NCI-H1417 (cell line): ENCODE measurements at regions not wholly inside any gene's neighbourhood (a gene's known extent, or its start where the extent isn't known, plus 50 kb on each side); places are given as distances from the start of the nearest gene placed in this dataset.

ENCODE experiments used
- DNase-seq, 3 experiments: peaks; one replicate each; lab custom pipeline; 2025; lab: John Stamatoyannopoulos, UW

DNA sequence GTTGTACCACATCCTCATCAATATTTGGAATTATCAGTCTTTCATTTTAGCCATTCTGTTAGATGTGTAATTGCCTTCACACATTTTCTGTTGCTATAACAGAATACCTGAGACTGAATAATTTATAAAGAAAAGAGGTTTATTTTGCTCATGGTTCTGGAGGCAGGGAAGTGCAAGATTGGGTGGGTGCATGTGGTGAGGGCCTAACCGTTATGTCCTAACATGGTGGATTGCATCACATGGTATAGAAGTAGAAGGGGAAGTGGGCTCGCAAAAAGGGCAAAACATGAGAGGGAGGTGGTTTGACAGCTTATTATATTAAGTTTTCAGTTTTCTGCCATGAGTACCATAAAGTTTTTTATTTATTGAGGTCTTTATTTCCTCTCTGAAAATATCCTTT, 452.0 kb downstream of the ARL4A start:
- DNase-seq = no peak

DNA sequence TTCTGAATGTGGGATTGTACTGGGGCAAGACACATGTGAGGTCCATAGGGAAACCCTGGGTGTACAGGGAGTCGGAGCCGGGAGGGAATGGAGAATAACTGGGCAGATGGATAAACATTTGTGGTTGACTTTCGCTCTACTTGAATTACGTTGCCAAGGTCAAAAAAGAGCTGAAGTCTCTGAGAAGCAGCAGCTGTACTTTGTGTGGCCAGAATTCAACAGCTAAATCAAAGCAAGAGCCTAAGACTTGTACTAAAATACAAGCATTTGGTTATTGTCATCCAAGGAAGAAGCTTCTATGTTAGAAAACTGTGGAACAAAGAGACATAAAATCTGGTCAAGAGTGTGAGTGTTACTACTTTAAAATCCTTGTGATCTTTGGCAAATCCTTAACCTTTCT, 457.2 kb downstream of the ARL4A start:
- peak in 1 of 3 experiments; percentile 2 for DNase-seq

DNA sequence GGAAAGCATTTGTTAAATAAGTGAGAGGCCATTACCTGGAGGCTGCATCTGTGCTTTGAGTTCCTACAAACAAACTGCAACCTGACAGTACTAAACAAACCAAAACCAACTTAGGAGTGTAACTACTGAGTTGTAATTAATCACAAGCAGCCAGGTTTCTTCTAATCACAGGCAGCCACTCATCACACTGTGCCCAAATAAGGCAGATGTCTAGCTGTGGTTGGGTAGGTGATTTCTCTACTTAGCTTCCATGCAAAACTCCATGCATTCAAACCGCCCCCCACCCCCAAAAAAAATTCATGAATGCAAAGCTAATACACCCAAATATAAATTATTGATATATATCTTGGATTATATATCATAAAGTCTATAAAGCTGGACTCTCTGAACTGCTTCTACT, 461.1 kb downstream of the ARL4A start:
- DNase-seq = no peak

DNA sequence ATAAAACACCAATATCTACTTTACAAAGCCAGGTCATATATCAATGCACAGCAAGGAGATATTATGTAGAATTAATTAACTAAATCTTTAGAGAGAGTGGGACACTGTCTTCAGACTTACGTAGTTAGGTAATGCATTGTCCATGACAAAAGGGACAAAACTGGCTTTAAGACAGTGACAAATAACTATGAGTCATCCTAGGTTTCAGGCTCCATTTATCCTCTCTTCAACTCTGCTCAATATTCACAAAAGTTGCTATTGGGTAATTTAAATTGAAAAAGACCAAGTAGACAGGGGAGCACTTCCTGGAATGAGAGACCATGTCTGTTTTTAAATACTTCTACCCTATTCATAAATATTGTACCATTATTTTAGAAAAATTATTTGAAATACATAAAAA, 464.5 kb downstream of the ARL4A start:
- DNase-seq = no peak

DNA sequence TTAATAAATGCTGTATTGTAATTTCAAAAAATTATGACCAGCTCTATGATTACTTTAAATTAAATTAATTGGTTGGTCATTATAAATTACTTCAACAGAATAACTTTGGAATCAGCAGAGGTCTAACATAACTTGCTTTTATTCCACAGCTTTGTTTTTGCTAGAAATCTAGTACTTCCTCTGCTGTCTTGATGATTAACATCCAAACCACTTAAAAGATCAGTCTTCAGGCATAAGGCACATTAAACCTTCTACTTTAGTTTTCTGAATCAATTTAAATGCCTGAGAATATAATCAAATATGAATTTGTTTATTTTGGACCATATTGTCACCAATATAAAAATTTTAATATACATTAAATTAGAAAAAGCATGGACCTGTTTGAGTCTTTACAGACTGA, 465.3 kb downstream of the ARL4A start:
- no peak for DNase-seq

DNA sequence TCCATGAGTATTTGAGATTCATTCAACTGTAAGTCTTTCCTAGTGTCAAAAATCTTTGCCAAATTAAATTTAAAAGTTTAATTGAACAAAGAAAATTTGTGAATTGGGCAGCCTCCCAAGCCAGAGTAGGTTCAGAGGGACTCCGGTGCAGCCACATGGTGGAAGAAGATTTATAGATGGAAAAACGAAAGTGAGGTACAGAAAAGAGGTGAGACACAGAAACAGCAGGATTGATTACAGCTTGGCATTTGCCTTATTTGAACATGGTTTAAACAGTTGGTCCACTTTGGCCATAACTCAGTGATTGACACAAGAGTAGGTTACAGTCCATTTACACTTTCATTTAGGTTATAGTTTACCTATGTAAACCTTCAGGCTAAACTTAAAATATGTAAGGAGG, 465.8 kb downstream of the ARL4A start:
- peak in 2 of 3 experiments; percentile 11 to 24 for DNase-seq

DNA sequence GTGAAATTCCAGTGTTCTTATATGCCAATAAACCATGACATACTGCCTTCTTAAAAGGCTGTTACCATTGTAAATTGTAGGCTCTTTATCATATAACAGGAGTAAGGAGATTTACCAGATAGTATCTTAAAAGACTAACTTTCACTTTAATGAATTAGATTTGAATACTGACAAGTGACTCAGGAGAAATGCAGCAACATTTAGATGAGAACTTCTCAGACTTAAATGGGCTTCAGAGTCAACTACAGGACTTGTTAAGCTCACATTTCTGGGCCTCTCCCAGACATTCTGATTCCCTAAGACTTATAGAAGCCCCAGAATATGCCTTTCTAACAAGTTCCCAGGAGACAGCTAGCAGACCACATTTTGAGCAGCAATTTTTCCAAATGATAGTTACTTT, 466.3 kb downstream of the ARL4A start:
- no peak for DNase-seq

DNA sequence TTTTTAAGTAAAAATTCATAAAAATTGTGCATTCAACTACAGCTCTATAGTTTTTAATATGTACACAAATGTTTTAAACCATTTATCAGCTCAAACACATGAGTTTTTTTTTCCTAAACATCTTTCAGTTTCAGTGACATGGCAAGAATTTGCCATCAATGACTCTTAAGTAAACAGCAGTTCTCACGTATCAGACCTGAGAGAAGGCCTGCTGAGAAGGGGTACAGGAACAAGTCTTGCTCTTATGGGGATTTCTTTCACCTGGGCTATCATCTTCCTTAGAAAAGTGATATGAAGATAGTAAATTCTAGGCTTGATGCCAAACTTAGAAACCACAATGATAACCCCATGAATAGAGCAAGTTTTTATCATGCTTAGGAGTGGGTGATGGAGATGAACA, 467.8 kb downstream of the ARL4A start:
- peak in 2 of 3 experiments; percentile 26 to 62 for DNase-seq

DNA sequence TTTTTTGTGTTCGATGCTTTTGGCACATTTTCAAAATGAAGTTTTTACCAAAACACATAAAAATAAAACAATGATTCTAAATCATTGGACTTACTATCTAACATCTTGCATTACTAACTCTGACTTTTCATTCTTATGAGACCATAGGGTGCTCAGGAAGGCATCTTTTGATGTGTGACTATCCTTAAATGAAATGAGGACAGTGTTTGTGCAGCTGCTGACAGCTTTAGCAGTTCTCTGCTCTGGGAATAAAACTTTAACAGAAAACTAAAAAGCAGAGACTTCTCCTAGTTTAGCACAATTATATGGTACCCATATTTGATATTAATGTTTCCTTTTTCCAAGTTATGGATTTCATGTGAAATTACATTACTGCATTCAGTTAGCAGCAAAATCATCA, 471.6 kb downstream of the ARL4A start:
- DNase-seq = peak in 1 of 3 experiments; percentile 48

DNA sequence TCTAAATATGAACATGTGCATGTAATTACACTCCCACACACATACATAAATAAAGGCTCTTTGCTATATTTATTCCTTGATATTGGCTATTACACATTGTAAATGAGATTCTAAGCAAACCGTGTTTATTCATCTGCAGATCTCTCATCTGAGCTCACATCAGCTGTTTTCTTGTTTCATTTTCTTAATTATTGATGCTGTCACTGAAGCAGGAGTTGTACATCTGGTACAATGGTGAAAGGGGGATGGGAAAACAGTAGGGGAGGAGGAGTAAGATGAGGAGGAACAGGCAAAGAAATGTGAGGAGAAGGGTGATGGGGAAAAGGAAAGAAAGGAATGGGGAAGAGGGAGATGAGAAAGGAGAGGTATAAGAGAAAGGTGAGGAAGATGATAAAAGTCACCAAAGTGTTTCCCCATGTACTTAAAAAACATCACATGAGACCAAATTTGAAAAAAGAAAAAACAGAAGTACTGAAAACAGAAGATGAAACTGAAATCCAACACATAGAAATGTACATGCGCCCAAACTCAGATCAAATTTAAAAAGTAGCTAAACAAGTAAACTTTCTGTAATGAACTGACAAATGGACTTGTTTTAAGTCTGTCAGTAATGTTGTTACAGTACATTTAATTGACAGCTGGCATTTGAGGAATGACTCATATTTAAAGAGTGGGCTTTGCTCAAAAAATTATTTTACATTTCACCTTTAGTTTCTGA, 472.2 kb downstream of the ARL4A start:
- DNase-seq = peak in 1 of 3 experiments; percentile 48

DNA sequence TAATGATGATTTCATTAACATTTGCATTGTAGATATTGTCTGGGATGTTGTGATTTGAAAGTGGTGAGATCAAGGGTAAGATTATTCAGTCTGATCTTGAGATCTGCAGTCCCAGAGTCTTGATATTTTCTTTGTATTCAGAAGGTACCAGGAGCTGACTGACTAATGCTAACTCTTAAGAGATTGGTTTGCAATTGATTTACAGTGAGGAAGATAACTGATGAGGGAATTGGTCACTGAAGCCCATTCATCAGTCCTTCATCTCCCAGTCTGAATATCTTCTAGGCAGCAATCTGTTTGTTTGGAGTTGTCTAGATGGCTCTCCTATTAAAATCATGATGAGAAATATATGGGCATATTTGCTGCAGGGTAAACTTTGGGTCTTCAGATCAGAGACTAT, 473.7 kb downstream of the ARL4A start:
- no peak for DNase-seq

DNA sequence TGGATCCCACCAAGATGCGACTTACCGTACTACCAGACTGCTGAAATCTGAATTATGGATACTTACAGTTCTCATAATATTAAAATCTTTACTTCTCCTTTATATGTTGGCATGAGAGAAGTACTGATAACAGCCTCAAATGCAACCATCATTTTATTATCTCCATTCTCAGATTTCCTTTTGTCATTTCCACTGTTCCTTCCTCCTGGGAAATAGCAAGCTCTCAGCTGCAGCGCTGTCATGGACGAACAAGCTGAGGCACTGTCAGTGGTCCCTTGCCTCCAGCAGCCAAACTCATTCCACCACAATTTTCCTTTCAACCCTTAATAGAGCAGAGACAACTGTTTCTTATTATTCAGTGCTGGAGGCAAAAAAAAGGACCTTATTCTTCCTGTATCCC, 478.4 kb downstream of the ARL4A start:
- DNase-seq = no peak

DNA sequence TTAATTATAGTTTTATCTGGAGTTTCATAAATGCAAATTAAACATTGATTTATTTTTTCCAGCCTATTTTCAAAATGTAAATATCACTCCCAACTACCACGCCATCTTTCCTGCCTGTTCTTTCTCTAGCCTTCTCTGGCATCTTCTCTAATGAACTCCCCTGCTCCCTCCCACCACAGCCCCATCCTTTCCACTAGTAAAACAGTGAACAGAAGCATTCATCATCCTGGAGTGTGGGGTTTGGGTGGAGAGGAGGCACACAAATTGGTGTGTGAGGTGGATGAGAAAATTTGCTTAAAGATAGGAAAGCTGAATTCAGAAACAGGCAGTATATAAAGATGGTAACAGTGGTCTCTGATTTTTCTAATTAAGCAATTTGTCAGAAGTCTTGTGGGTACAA, 479.4 kb downstream of the ARL4A start:
- no peak for DNase-seq

DNA sequence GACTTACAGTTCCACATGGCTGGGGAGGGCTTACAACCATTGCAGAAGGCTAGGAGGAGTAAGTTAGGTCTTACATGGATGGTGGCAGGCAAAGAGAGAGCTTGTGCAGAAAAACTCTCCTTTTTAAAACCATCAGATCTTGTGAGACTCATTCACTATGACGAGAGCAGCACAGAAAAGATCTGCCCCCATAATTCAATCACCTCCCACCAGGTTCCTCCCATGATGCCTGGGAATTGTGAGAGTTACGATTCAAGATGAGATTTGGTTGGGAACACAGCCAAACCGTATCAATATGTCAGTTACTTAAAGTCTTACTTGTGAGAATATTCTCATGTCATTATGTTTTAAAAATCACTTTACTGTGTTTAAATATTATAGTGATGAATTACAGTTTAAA, 481.9 kb downstream of the ARL4A start:
- DNase-seq = no peak

DNA sequence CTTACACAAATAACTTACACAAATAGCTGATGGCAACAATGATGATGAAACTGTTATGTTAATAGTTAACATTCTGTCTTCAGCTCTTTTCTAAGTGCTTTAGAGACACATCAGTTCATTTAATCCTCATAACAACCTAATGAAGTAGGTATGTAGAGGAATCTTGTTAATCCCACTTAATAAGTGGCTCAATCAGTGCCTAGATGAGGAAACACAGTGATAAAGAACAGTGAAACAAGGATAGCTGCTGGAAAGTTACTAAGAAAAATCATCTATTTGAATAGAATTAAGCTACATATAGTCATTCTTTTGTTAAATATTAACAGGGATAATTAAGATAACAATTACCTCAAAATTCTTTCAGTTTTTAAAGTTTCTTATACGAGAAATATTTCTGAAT, 487.6 kb downstream of the ARL4A start:
- DNase-seq = no peak

DNA sequence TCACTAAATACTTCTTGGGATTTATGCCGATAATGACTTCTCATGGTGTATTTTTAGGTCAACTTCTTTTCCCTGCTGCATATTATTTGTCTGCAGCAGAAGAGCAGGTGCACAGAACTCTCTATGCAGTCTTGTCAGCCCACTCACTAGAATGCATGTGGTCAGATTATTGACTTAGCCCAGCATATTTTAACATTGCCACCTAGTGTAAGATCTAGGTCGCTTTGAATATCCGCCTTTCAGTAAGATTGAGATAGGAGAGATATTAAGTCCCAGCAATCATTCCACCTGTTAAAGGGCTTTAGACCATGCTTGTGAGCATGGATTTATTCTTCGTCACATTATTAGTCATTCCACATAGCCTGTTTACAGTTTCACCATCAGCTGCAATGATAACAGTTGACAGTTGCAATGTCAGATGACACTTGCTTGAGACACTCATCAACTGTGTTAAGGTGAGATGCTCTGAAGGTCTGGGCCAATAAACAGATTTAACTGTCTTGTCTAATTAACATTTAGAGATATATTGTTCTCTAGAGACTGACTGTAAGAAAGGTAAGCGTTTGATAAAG, 491.7 kb downstream of the ARL4A start:
- DNase-seq = peak; percentile 26 to 63 (median 50)

DNA sequence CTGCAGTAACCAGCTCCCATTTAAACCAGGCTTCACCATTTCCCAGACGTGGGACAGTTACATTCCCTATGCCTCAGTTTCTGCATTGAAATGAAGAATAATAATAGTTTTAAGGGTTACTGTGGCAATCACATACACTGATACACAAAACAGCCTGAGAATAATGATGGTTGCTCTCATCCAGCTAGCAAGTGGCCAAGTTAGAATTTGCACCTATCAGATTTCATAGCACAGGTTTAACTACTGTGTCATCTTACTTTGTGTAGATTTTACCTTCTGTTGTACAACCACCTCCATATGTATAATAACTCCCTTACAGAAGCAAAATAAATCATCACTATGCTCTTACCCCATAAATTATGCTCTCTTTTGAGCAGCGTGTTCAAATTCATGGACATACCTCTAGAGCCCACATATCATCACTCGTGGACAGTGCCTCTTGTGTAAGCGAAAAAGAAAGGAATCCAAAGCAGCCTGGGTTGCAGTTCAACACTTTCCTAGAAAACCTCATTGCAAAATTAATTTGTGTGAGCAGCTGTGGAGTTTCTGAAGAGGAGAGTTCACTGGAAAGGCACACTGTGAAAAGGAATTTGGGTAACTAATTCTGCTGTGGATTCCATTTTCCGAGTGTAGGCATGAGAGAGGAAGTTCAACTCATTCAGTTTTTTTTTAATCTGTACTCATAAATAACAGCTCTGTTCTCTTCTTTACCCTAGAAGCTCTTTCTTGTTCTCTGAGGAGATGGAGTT, 492.5 kb downstream of the ARL4A start:
- no peak for DNase-seq

DNA sequence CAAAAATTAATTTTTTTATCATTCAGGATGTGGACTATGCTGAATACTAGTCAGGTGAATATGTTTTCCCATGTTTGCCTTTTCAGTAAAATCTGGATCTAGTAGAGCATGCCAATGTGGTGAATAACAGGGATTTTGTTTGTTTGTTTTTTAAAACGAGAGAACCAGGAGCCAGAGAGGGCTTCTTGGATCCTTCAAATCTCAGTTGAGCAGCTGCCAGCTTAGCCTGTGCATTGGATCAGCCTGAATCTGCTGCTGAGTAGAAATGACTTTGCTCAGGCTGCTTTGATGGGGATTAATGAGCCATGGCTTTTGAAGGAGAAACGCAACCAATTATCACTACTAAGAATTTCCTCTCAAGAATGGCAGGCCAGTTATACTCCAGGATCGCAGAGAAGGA, 493.8 kb downstream of the ARL4A start:
- DNase-seq = peak; percentile 21 to 87 (median 75)

DNA sequence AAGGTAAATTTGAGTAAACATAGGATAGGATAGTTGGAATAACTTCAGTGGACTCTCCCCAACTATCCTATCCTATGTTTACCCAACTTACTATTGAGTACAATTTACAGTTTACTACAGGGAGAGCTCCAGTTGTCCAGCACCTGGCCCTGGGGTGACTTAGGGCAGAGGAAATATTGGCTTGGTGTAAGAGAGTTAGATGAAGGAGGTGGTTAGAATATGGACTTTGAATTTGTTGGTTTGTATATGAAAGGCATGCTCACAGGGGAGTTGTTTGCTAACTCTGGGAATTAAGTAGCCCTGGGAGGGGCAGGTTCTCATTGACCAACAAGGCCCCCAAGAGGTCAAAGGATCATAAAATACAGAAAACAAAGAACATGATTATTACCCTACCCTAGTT, 497.7 kb downstream of the ARL4A start:
- no peak for DNase-seq

DNA sequence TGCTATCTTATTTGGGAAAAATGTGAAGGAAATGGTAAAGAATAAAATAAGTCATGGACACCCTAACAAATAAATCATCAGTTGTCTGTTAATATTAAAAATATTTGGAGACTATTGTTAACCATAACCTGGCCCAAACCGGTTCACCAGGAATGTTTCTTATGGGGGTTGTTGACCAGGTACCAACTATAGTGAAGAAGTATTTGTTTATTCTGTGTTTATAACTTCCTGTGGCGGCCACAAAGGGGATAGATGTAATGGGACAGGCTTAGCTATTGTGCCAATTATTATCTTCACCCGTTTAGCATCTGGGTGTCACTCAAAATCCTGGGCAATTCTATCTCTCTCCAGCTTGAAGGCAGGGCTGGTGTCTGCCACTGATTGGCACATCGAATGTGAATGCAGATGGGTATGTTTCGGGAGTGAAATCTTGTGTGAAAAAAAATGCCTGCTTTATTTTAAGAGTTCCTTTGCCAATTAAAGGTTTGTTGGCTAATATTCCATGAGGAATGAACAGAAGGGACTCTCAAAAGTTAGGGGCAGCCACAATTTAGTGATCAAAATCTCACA, 500.9 kb downstream of the ARL4A start:
- peak in 2 of 3 experiments; percentile 3 to 49 for DNase-seq

DNA sequence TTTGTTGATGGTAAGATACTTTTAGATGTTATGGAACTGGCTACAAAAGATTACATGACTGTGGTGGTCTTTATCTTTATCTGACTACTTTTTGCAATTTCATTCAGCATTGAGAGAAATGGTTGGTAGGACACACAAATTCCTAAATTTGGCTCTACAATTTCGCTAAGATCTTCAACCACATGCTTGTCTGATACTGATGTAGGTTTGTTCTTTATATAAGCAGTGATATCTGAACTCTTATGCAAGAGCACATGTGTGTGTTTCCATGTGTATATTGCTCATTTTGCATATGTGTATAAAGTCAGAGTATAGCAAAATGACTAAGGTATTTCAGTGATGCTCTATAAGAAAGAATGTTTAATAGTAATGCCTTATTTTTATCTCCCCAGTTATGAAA, 501.5 kb downstream of the ARL4A start:
- no peak for DNase-seq

DNA sequence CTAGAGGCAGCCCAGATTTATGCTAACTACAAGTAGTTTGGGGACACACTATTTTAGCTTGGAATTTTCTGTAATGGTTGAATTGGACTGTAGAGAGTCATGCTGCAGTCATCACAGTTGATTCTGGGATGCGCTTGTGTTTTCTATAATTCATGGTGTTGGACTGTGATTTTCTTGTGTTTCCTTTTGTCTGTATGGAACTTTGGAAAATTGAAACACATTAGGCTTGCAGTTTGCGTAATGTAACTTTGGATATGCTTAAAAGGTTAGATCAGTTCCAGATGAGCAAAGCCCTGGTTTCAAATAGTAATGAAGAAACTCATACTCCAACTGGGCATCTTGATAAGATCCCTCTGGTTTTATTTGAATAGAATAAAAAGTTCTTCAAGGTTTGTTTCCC, 502.2 kb downstream of the ARL4A start:
- no peak for DNase-seq

DNA sequence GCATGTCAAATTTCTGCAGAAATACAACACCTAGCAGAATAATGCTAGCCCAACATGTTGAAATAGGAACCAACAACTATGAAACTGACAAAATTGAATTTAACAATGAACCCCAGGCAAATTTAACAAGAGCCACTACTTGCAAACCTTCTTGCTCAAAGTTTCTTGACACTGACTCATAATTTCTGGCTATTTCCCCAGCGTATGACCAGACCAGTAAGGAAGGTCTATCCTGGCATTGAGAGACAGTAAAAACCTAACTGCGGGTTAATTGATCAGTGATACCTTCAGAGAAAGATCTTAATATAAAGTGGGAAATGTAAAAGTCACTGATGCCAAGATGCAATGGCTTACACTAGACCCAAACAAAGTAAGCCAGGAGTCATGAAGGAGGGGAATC, 510.1 kb downstream of the ARL4A start:
- no peak for DNase-seq
